ENCODE measurements at regions not wholly inside any gene's neighbourhood (a gene's known extent, or its start where the extent isn't known, plus 50 kb on each side); places are given as distances from the start of the nearest gene placed in this dataset.

GRCh38 chr12:43282106-43282505 is 269.9 kb downstream of the ADAMTS20 start:
- no peak overlapping the region for H3K27ac Mint-ChIP-seq
- peaks cover 9% of the 10 kb centered on the region for H3K4me1 Mint-ChIP-seq
- H3K27me3 Mint-ChIP-seq (ENCODE audit: low read depth) = no peaks in the 10 kb centered on the region
- ATAC-seq (no peak), DNase-seq (ENCODE audit: low spot score) (no peak)
- peaks cover 11% of the 10 kb centered on the region for H3K9me3 Mint-ChIP-seq
- POLR2A ChIA-PET = no interaction called here
- H3K36me3 Mint-ChIP-seq = peaks cover 7% of the 10 kb centered on the region; the same call in 1 of the 2 replicates
- no peak overlapping the region for H3K4me3 Mint-ChIP-seq
- CTCF ChIA-PET = interaction anchor here (0.9 to 2.3 kb wide), 5 partner anchors 57 to 799 kb away, joined by 3 to 9 read pairs (median 3); partner anchors contain the start of gene PRICKLE1
- TF ChIP-seq RELA (CRISPR knock-in tag; IDR thresholded peaks at IDR 0.05; ENCODE audit: borderline replicate concordance) (no peak), HMGA2 (CRISPR knock-in tag; IDR thresholded peaks at IDR 0.05) (no peak), ZNF416 (CRISPR knock-in tag; IDR thresholded peaks at IDR 0.05) (no peak)

GRCh38 chr12:43281563-43281962 is 270.4 kb downstream of the ADAMTS20 start:
- ChIA-PET POLR2A (no interaction called here), CTCF (interaction anchor here (0.9 to 2.3 kb wide), 4 partner anchors 57 to 799 kb away, joined by 3 to 9 read pairs (median 4); partner anchors contain the start of gene PRICKLE1)
- Mint-ChIP-seq H3K4me3 (no peak overlapping the region), H3K9me3 (peaks cover 11% of the 10 kb centered on the region), H3K36me3 (peaks cover 7% of the 10 kb centered on the region; the same call in 1 of the 2 replicates), H3K27ac (no peak overlapping the region), H3K4me1 (peaks cover 9% of the 10 kb centered on the region), H3K27me3 (ENCODE audit: low read depth) (no peaks in the 10 kb centered on the region)
- peak; percentile 69 for ATAC-seq
- no peak for DNase-seq (ENCODE audit: low spot score)
- TF ChIP-seq ERG (CRISPR knock-in tag; IDR thresholded peaks at IDR 0.05) = no peak

- H3K4me1 Mint-ChIP-seq = peaks cover 23% of the 10 kb centered on the region
- no peak for DNase-seq (ENCODE audit: low spot score)
- TF ChIP-seq JUN (CRISPR knock-in tag; IDR thresholded peaks at IDR 0.05) = no peak
- TF ChIP-seq ZBTB43 (CRISPR knock-in tag; IDR thresholded peaks at IDR 0.05) = no peak
- TF ChIP-seq IRF2 (CRISPR knock-in tag; IDR thresholded peaks at IDR 0.05; ENCODE audit: borderline replicate concordance, low read depth) = no peak
- TF ChIP-seq ATF1 (CRISPR knock-in tag; IDR thresholded peaks at IDR 0.05) = no peak
- no peak for TF ChIP-seq ZNF232 (CRISPR knock-in tag; IDR thresholded peaks at IDR 0.05)
- TF ChIP-seq ZNF281 (CRISPR knock-in tag; IDR thresholded peaks at IDR 0.05) = no peak
- no peak for TF ChIP-seq NR2C2 (CRISPR knock-in tag; IDR thresholded peaks at IDR 0.05)
- TF ChIP-seq ZNF396 (CRISPR knock-in tag; IDR thresholded peaks at IDR 0.05; ENCODE audit: borderline replicate concordance) = no peak
- TF ChIP-seq ZSCAN18 (CRISPR knock-in tag; IDR thresholded peaks at IDR 0.05) = no peak
- TF ChIP-seq HMGXB4 (CRISPR knock-in tag; IDR thresholded peaks at IDR 0.05) = no peak
- no peak for TF ChIP-seq SMAD3 (CRISPR knock-in tag; IDR thresholded peaks at IDR 0.05; ENCODE audit: borderline replicate concordance)
- TF ChIP-seq FOXP4 (CRISPR knock-in tag; IDR thresholded peaks at IDR 0.05) = no peak
- no peak for TF ChIP-seq CTCF (IDR thresholded peaks at IDR 0.05)
- TF ChIP-seq FOXP1 (CRISPR knock-in tag; IDR thresholded peaks at IDR 0.05; ENCODE audit: borderline replicate concordance) = no peak
- TF ChIP-seq SMAD4 (CRISPR knock-in tag; IDR thresholded peaks at IDR 0.05) = no peak
- no peak for TF ChIP-seq NFYB (CRISPR knock-in tag; conservative IDR thresholded peaks at IDR 0.05; ENCODE audit: low read depth)
- POLR2A ChIA-PET = no interaction called here
- CTCF ChIA-PET = no interaction called here
- H3K4me3 Mint-ChIP-seq = no peak overlapping the region
- peaks cover 7% of the 10 kb centered on the region; the same call in 1 of the 2 replicates for H3K36me3 Mint-ChIP-seq
- no peaks in the 10 kb centered on the region for H3K27me3 Mint-ChIP-seq (ENCODE audit: low read depth)
- ATAC-seq = no peak
- H3K9me3 Mint-ChIP-seq = peaks cover 11% of the 10 kb centered on the region
- H3K27ac Mint-ChIP-seq = no peak overlapping the region
Observed at GRCh38 chr12:43278541-43278832, 273.5 kb downstream of the ADAMTS20 start.

All from WTC11 (cell line).